GM23338 (cell line): ENCODE measurements at regions not wholly inside any gene's neighbourhood (a gene's known extent, or its start where the extent isn't known, plus 50 kb on each side); places are given as distances from the start of the nearest gene placed in this dataset.

Source experiments
- ATAC-seq: fragments of 200-7000 bp; cut with Tn5 transposase; 3 replicates; pipeline ENCODE4 v1.9.1; 2020
- DNase-seq: peaks from one replicate; pipeline ENCODE4 v3.0.0-alpha.2; 2015; ENCODE audit warnings: low spot score
- H2AFZ ChIP-seq: fragments of 200-600 bp; sonication (generic); 2 replicates; pipeline ENCODE4 v1.8.0; 2016; ENCODE audit warnings: antibody characterized with exemption, mild to moderate bottlenecking, moderate library complexity
- H3F3A ChIP-seq: fragments of 200-600 bp; sonication (generic); replicated peaks from 2 replicates; pipeline ENCODE4 v1.8.0; 2017; ENCODE audit warnings: antibody characterized with exemption, mixed run types, low read depth
- H3K27ac ChIP-seq: fragments of 200-600 bp; sonication (generic); 2 replicates; pipeline ENCODE4 v1.6.1; 2016; ENCODE audit warnings: low read depth
- H3K27me3 ChIP-seq: fragments of 200-600 bp; sonication (generic); 2 replicates; pipeline ENCODE4 v1.8.0; 2016; ENCODE audit warnings: mild to moderate bottlenecking, mixed run types, moderate library complexity; ENCODE audit not compliant: insufficient read depth
- H3K36me3 ChIP-seq: fragments of 200-600 bp; sonication (generic); 2 replicates; pipeline ENCODE4 v1.8.0; 2016; ENCODE audit warnings: mild to moderate bottlenecking; ENCODE audit not compliant: insufficient read depth
- H3K4me1 ChIP-seq: fragments of 200-600 bp; sonication (generic); 2 replicates; pipeline ENCODE4 v1.8.0; 2016; ENCODE audit warnings: mild to moderate bottlenecking, moderate library complexity; ENCODE audit not compliant: insufficient read depth
- H3K4me2 ChIP-seq: fragments of 200-600 bp; sonication (generic); 2 replicates; pipeline ENCODE4 v1.7.1; 2017; ENCODE audit warnings: mixed run types
- H3K4me3 ChIP-seq: fragments of 200-600 bp; sonication (generic); 2 replicates; pipeline ENCODE4 v1.6.1; 2016; ENCODE audit warnings: mixed run types
- H3K79me2 ChIP-seq: fragments of 200-600 bp; sonication (generic); replicated peaks from 2 replicates; pipeline ENCODE4 v1.8.0; 2017; ENCODE audit warnings: mild to moderate bottlenecking; ENCODE audit not compliant: insufficient read depth
- H3K9me2 ChIP-seq: fragments of 200-600 bp; sonication (generic); 2 replicates; pipeline ENCODE4 v1.8.0; 2017; ENCODE audit not compliant: insufficient read depth
- H4K20me1 ChIP-seq: fragments of 200-600 bp; sonication (generic); replicated peaks from 2 replicates; pipeline ENCODE4 v1.8.0; 2017; ENCODE audit warnings: mild to moderate bottlenecking; ENCODE audit not compliant: insufficient read depth
- H3K27ac Mint-ChIP-seq: 2 replicates; pipeline ENCODE4 v1.8.0; 2020; ENCODE audit warnings: inconsistent platforms, mild to moderate bottlenecking, moderate library complexity, mixed read lengths
- H3K27me3 Mint-ChIP-seq: 3 replicates; pipeline ENCODE4 v1.8.0; 2022; ENCODE audit warnings: low read depth, mild to moderate bottlenecking, moderate library complexity, mixed read lengths, inconsistent platforms; ENCODE audit not compliant: insufficient read depth, poor library complexity
- H3K36me3 Mint-ChIP-seq: 3 replicates; pipeline ENCODE4 v1.8.0; 2021; ENCODE audit warnings: low read depth, mild to moderate bottlenecking, inconsistent platforms, moderate library complexity, mixed read lengths
- H3K4me1 Mint-ChIP-seq: 3 replicates; pipeline ENCODE4 v1.8.0; 2020; ENCODE audit warnings: mild to moderate bottlenecking, inconsistent platforms, mixed read lengths
- H3K4me3 Mint-ChIP-seq: 3 replicates; pipeline ENCODE4 v1.8.0; 2021; ENCODE audit warnings: moderate library complexity, mild to moderate bottlenecking, inconsistent platforms, mixed read lengths
- H3K9me3 Mint-ChIP-seq: 3 replicates; pipeline ENCODE4 v1.8.0; 2020; ENCODE audit warnings: moderate library complexity, mild to moderate bottlenecking, inconsistent platforms, mixed read lengths
- CREB1 ChIP-seq: fragments of 250-450 bp; sonication (Bioruptor Pico); IDR thresholded peaks from 2 replicates; pipeline ENCODE4 v1.5.0; 2020; ENCODE audit warnings: low read depth, mild to moderate bottlenecking, moderate library complexity
- EZH2 ChIP-seq: fragments of 200-600 bp; sonication (generic); IDR thresholded peaks from one replicate; pipeline ENCODE4 v1.8.0; 2017; ENCODE audit warnings: antibody characterized with exemption, mild to moderate bottlenecking, low read depth; ENCODE audit not compliant: unreplicated experiment
- EZH2phosphoT487 ChIP-seq: fragments of 200-600 bp; sonication (generic); IDR thresholded peaks from one replicate; pipeline ENCODE4 v1.8.1; 2018; ENCODE audit warnings: antibody characterized with exemption; ENCODE audit not compliant: unreplicated experiment
- JUNB ChIP-seq: IDR thresholded peaks from one replicate; pipeline ENCODE4 v1.6.1; 2016; ENCODE audit warnings: antibody characterized with exemption; ENCODE audit not compliant: unreplicated experiment
- NANOG ChIP-seq: IDR thresholded peaks from 2 replicates; pipeline ENCODE4 v1.6.1; 2016; ENCODE audit warnings: antibody characterized with exemption, borderline replicate concordance
- POLR2AphosphoS5 ChIP-seq: IDR thresholded peaks from 2 replicates; pipeline ENCODE4 v1.6.1; 2016; ENCODE audit warnings: antibody characterized with exemption, low read depth
- STAT1 ChIP-seq: IDR thresholded peaks from one replicate; pipeline ENCODE4 v1.6.1; 2016; ENCODE audit warnings: antibody characterized with exemption; ENCODE audit not compliant: unreplicated experiment
- ZNF114 ChIP-seq: fragments of 250-450 bp; sonication (Bioruptor Pico); IDR thresholded peaks from 2 replicates; pipeline ENCODE4 v1.5.0; 2020; ENCODE audit warnings: mild to moderate bottlenecking, moderate library complexity
- ZNF331 ChIP-seq: fragments of 250-450 bp; sonication (Bioruptor Pico); IDR thresholded peaks from 2 replicates; pipeline ENCODE4 v1.5.0; 2020; ENCODE audit warnings: low read depth, mild to moderate bottlenecking, moderate library complexity
- TF ChIP-seq, protein P1 (sequence below): IDR thresholded peaks from one replicate; pipeline ENCODE4 v1.6.1; 2018; ENCODE audit warnings: antibody characterized with exemption; ENCODE audit not compliant: unreplicated experiment
- TF ChIP-seq, protein P2 (sequence below): fragments of 250-450 bp; sonication (Bioruptor Pico); IDR thresholded peaks from 2 replicates; pipeline ENCODE4 v1.5.0; 2020; ENCODE audit warnings: mild to moderate bottlenecking, moderate library complexity
- TF ChIP-seq, protein P3 (sequence below): IDR thresholded peaks from 2 replicates; pipeline ENCODE4 v1.6.1; 2016; ENCODE audit warnings: antibody characterized with exemption
- TF ChIP-seq, protein P4 (sequence below), 2 experiments: fragments of 200-600 bp in 1 of 2; sonication (generic) in 1 of 2; conservative IDR thresholded peaks; 2 replicates each; pipeline versions ENCODE4 v1.5.1 to v1.6.1; 2016 to 2017; ENCODE audit warnings: antibody characterized with exemption in 2 of 2, low read depth in 2 of 2, mild to moderate bottlenecking in 2 of 2, moderate library complexity in 1 of 2

DNA sequence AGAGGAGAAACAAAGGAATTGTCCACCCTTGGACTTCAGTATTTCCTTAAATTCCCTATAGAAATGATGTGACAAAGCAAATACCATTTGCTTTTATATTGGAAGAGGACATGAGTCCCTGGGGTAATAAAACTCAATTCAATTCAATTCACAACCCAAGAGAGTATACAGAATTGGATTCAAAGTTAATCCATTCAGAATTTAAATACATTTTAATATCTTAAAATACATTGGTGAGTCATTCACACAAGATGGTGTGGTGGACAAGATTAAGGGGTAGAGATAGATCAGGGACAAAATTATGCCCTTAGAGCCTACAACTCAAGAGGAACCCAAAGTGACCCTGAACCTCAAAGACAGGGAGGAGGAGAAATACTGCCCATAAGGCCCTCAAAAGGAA lies 495.0 kb upstream of the TMPO start:
- DNase-seq, result no peak
- no peak overlapping the region for H3K4me3 ChIP-seq
- no peak overlapping the region for H2AFZ ChIP-seq
- H3K9me3 Mint-ChIP-seq, result no peaks in the 10 kb centered on the region
- no peak overlapping the region for H3K27ac Mint-ChIP-seq
- no peaks in the 10 kb centered on the region for H3K27me3 ChIP-seq
- ATAC-seq, result no peak
- no peaks in the 10 kb centered on the region for H3K27me3 Mint-ChIP-seq
- H3K4me1 ChIP-seq, result no peaks in the 10 kb centered on the region
- TF ChIP-seq CREB1 (CRISPR knock-in tag), result no peak
- TF ChIP-seq, protein P1, sequence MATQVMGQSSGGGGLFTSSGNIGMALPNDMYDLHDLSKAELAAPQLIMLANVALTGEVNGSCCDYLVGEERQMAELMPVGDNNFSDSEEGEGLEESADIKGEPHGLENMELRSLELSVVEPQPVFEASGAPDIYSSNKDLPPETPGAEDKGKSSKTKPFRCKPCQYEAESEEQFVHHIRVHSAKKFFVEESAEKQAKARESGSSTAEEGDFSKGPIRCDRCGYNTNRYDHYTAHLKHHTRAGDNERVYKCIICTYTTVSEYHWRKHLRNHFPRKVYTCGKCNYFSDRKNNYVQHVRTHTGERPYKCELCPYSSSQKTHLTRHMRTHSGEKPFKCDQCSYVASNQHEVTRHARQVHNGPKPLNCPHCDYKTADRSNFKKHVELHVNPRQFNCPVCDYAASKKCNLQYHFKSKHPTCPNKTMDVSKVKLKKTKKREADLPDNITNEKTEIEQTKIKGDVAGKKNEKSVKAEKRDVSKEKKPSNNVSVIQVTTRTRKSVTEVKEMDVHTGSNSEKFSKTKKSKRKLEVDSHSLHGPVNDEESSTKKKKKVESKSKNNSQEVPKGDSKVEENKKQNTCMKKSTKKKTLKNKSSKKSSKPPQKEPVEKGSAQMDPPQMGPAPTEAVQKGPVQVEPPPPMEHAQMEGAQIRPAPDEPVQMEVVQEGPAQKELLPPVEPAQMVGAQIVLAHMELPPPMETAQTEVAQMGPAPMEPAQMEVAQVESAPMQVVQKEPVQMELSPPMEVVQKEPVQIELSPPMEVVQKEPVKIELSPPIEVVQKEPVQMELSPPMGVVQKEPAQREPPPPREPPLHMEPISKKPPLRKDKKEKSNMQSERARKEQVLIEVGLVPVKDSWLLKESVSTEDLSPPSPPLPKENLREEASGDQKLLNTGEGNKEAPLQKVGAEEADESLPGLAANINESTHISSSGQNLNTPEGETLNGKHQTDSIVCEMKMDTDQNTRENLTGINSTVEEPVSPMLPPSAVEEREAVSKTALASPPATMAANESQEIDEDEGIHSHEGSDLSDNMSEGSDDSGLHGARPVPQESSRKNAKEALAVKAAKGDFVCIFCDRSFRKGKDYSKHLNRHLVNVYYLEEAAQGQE, result no peak
- no peak for TF ChIP-seq ZNF114 (CRISPR knock-in tag)
- TF ChIP-seq, protein P2, sequence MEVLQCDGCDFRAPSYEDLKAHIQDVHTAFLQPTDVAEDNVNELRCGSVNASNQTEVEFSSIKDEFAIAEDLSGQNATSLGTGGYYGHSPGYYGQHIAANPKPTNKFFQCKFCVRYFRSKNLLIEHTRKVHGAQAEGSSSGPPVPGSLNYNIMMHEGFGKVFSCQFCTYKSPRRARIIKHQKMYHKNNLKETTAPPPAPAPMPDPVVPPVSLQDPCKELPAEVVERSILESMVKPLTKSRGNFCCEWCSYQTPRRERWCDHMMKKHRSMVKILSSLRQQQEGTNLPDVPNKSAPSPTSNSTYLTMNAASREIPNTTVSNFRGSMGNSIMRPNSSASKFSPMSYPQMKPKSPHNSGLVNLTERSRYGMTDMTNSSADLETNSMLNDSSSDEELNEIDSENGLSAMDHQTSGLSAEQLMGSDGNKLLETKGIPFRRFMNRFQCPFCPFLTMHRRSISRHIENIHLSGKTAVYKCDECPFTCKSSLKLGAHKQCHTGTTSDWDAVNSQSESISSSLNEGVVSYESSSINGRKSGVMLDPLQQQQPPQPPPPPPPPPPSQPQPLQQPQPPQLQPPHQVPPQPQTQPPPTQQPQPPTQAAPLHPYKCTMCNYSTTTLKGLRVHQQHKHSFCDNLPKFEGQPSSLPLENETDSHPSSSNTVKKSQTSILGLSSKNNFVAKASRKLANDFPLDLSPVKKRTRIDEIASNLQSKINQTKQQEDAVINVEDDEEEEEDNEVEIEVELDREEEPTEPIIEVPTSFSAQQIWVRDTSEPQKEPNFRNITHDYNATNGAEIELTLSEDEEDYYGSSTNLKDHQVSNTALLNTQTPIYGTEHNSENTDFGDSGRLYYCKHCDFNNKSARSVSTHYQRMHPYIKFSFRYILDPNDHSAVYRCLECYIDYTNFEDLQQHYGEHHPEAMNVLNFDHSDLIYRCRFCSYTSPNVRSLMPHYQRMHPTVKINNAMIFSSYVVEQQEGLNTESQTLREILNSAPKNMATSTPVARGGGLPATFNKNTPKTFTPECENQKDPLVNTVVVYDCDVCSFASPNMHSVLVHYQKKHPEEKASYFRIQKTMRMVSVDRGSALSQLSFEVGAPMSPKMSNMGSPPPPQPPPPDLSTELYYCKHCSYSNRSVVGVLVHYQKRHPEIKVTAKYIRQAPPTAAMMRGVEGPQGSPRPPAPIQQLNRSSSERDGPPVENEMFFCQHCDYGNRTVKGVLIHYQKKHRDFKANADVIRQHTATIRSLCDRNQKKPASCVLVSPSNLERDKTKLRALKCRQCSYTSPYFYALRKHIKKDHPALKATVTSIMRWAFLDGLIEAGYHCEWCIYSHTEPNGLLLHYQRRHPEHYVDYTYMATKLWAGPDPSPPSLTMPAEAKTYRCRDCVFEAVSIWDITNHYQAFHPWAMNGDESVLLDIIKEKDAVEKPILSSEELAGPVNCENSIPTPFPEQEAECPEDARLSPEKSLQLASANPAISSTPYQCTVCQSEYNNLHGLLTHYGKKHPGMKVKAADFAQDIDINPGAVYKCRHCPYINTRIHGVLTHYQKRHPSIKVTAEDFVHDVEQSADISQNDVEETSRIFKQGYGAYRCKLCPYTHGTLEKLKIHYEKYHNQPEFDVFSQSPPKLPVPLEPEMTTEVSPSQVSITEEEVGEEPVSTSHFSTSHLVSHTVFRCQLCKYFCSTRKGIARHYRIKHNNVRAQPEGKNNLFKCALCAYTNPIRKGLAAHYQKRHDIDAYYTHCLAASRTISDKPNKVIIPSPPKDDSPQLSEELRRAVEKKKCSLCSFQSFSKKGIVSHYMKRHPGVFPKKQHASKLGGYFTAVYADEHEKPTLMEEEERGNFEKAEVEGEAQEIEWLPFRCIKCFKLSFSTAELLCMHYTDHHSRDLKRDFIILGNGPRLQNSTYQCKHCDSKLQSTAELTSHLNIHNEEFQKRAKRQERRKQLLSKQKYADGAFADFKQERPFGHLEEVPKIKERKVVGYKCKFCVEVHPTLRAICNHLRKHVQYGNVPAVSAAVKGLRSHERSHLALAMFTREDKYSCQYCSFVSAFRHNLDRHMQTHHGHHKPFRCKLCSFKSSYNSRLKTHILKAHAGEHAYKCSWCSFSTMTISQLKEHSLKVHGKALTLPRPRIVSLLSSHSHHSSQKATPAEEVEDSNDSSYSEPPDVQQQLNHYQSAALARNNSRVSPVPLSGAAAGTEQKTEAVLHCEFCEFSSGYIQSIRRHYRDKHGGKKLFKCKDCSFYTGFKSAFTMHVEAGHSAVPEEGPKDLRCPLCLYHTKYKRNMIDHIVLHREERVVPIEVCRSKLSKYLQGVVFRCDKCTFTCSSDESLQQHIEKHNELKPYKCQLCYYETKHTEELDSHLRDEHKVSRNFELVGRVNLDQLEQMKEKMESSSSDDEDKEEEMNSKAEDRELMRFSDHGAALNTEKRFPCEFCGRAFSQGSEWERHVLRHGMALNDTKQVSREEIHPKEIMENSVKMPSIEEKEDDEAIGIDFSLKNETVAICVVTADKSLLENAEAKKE (CRISPR knock-in tag), result no peak
- TF ChIP-seq, protein P3, sequence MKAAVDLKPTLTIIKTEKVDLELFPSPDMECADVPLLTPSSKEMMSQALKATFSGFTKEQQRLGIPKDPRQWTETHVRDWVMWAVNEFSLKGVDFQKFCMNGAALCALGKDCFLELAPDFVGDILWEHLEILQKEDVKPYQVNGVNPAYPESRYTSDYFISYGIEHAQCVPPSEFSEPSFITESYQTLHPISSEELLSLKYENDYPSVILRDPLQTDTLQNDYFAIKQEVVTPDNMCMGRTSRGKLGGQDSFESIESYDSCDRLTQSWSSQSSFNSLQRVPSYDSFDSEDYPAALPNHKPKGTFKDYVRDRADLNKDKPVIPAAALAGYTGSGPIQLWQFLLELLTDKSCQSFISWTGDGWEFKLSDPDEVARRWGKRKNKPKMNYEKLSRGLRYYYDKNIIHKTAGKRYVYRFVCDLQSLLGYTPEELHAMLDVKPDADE, result no peak
- no peak for TF ChIP-seq NANOG
- no peak for TF ChIP-seq EZH2phosphoT487
- TF ChIP-seq EZH2, result no peak
- TF ChIP-seq ZNF331 (CRISPR knock-in tag), result no peak
- TF ChIP-seq JUNB, result no peak
- TF ChIP-seq, protein P4, sequence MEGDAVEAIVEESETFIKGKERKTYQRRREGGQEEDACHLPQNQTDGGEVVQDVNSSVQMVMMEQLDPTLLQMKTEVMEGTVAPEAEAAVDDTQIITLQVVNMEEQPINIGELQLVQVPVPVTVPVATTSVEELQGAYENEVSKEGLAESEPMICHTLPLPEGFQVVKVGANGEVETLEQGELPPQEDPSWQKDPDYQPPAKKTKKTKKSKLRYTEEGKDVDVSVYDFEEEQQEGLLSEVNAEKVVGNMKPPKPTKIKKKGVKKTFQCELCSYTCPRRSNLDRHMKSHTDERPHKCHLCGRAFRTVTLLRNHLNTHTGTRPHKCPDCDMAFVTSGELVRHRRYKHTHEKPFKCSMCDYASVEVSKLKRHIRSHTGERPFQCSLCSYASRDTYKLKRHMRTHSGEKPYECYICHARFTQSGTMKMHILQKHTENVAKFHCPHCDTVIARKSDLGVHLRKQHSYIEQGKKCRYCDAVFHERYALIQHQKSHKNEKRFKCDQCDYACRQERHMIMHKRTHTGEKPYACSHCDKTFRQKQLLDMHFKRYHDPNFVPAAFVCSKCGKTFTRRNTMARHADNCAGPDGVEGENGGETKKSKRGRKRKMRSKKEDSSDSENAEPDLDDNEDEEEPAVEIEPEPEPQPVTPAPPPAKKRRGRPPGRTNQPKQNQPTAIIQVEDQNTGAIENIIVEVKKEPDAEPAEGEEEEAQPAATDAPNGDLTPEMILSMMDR (conservative IDR thresholded peaks at IDR 0.05; ENCODE audit: low read depth in 2 of 2), result no peak
- no peak for TF ChIP-seq STAT1
- no peak for TF ChIP-seq POLR2AphosphoS5
- no peaks in the 10 kb centered on the region for H3K79me2 ChIP-seq
- H3K4me3 Mint-ChIP-seq, result no peak overlapping the region
- H3K36me3 ChIP-seq, result no peaks in the 10 kb centered on the region
- no peaks in the 10 kb centered on the region for H4K20me1 ChIP-seq
- no peaks in the 10 kb centered on the region for H3F3A ChIP-seq
- H3K27ac ChIP-seq, result no peak overlapping the region
- no peaks in the 10 kb centered on the region for H3K36me3 Mint-ChIP-seq
- H3K4me2 ChIP-seq, result no peak overlapping the region
- H3K4me1 Mint-ChIP-seq, result no peaks in the 10 kb centered on the region
- no peaks in the 10 kb centered on the region; the same call in 1 of the 2 replicates for H3K9me2 ChIP-seq
